ENCODE measurements at regions not wholly inside any gene's neighbourhood (a gene's known extent, or its start where the extent isn't known, plus 50 kb on each side); places are given as distances from the start of the nearest gene placed in this dataset.
"Not testable (repeated sequence)": the region's sequence is repeated elsewhere in the genome, so short reads cannot be mapped to it uniquely, and the experiment has no call there.

DNA sequence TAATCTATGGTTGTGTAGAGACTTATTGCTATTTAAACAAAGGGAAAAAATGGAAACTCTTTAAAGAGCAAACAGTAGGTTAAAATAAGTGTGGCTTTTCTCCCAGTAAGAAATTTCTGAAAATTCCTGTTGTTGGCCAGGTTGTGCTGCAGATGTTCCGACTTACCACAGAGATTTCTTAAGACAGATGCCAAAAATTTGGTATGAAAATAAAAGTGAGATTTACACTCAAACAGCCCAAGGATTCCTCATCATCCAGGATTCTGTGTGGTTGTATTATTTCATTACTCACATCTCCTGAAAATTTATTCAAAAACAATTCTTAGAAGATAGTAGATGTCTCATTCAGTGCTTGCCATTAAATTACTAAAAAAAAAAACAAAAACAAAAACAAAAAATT, 296.7 kb upstream of the PTBP2 start:
- H3K27ac ChIP-seq (ENCODE audit: low read depth, low read length), result no peak overlapping the region
- no peak overlapping the region for H3K4me3 ChIP-seq (ENCODE audit: low read length in 3 of 3)
- no peaks in the 10 kb centered on the region for H3K4me1 ChIP-seq (ENCODE audit: control insufficient read depth in 3 of 3, insufficient read depth in 3 of 3, low read length in 3 of 3)
- H3K27me3 ChIP-seq (ENCODE audit: control insufficient read depth in 3 of 3, insufficient read depth in 3 of 3, low read length in 3 of 3), result no peaks in the 10 kb centered on the region
- H3K9ac ChIP-seq (ENCODE audit: low read depth in 1 of 3, low read length in 3 of 3), result no peak overlapping the region
- H3K36me3 ChIP-seq (ENCODE audit: control insufficient read depth in 3 of 3, insufficient read depth in 3 of 3, low read length in 3 of 3), result no peaks in the 10 kb centered on the region
- no peaks in the 10 kb centered on the region for H3K9me3 ChIP-seq (ENCODE audit: control insufficient read depth in 3 of 3, low read length in 3 of 3)

DNA sequence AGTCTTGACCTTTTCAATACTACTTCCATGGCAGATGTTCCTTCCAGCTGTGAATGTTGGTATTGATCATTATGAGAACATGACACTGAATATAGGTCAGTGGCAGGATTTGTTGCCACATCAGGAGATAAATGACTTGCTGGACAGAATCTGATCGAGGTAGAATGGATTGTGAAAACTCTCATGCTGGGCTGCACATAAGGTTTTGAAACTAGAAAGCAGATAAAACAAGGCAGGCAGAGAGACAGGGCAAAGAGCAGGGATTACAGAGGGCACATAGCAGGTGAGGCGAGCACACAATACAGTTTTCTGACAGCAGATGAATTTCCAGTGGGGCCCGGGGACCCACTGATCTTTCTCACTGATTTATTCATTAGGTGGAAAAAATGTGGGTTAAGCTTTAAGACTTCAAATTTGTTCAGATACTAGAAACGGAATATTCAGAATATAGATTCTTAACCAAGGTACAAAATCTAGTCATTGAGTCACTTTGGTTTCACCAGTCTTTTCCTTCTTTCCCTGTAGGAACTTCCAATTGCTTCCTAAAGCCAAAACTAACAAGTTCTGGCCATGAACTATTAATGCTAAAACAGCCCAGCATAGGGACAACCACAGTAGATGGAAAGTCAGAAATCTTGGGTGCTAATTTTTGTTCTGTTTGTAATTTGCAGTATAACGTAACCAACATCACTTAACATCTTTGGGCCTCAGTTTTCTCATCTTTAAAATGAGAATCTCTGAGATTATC, 296.0 kb upstream of the PTBP2 start:
- Histone ChIP-seq H3K27me3 (ENCODE audit: control insufficient read depth in 3 of 3, insufficient read depth in 3 of 3, low read length in 3 of 3) (no peaks in the 10 kb centered on the region), H3K36me3 (ENCODE audit: control insufficient read depth in 3 of 3, insufficient read depth in 3 of 3, low read length in 3 of 3) (no peaks in the 10 kb centered on the region), H3K9me3 (ENCODE audit: control insufficient read depth in 3 of 3, low read length in 3 of 3) (no peaks in the 10 kb centered on the region), H3K4me3 (ENCODE audit: low read length in 3 of 3) (no peak overlapping the region), H3K4me1 (ENCODE audit: control insufficient read depth in 3 of 3, insufficient read depth in 3 of 3, low read length in 3 of 3) (no peaks in the 10 kb centered on the region), H3K27ac (ENCODE audit: low read depth, low read length) (no peak overlapping the region), H3K9ac (ENCODE audit: low read depth in 1 of 3, low read length in 3 of 3) (no peak overlapping the region)

DNA sequence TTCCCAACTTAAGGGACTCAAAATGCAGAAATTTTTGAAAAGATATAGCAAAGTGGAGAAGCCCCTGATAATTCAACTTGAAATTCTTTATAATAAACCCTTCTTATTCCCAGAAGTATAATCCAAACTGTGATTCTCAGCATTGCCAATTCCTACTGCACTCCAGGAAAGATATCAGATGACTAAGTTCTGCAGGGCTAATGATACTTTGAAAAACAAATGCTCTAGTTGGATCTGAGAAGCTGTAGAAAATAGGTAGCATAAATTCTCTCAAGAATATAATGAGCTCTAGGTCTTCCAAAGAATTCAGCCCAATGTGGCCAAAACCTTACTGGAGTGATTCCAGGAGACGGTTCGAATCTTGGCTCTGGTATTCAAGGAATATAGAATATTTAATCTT, 294.0 kb upstream of the PTBP2 start:
- Histone ChIP-seq H3K27ac (ENCODE audit: low read depth, low read length) (no peak overlapping the region), H3K9ac (ENCODE audit: low read depth in 1 of 3, low read length in 3 of 3) (no peak overlapping the region), H3K9me3 (ENCODE audit: control insufficient read depth in 3 of 3, low read length in 3 of 3) (no peaks in the 10 kb centered on the region), H3K36me3 (ENCODE audit: control insufficient read depth in 3 of 3, insufficient read depth in 3 of 3, low read length in 3 of 3) (no peaks in the 10 kb centered on the region), H3K4me3 (ENCODE audit: low read length in 3 of 3) (no peak overlapping the region), H3K4me1 (ENCODE audit: control insufficient read depth in 3 of 3, insufficient read depth in 3 of 3, low read length in 3 of 3) (no peaks in the 10 kb centered on the region), H3K27me3 (ENCODE audit: control insufficient read depth in 3 of 3, insufficient read depth in 3 of 3, low read length in 3 of 3) (no peaks in the 10 kb centered on the region)

DNA sequence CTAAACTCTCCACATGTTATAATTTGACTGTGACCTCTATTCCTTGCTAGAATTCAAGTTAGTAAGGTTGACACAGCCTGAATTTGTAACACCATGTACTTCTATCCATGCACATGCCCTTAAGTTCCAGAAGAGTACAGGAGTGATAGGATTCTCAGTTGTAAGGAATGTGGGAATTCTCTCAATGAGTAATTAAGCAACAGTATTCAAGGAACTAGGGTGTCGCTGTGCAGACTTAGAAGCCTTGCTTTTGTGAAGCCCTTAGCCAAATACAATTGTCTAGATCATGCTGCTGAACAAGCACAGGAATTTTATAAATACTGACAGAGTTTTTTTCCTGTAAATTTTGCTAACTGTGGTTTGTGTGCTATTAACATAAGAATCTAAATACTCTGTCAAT, 276.3 kb upstream of the PTBP2 start:
- Histone ChIP-seq H3K4me3 (ENCODE audit: low read length in 3 of 3) (no peak overlapping the region), H3K4me1 (ENCODE audit: control insufficient read depth in 3 of 3, insufficient read depth in 3 of 3, low read length in 3 of 3) (no peaks in the 10 kb centered on the region), H3K27me3 (ENCODE audit: control insufficient read depth in 3 of 3, insufficient read depth in 3 of 3, low read length in 3 of 3) (no peaks in the 10 kb centered on the region), H3K9ac (ENCODE audit: low read depth in 1 of 3, low read length in 3 of 3) (no peak overlapping the region), H3K36me3 (ENCODE audit: control insufficient read depth in 3 of 3, insufficient read depth in 3 of 3, low read length in 3 of 3) (no peaks in the 10 kb centered on the region), H3K9me3 (ENCODE audit: control insufficient read depth in 3 of 3, low read length in 3 of 3) (no peaks in the 10 kb centered on the region), H3K27ac (ENCODE audit: low read depth, low read length) (no peak overlapping the region)

DNA sequence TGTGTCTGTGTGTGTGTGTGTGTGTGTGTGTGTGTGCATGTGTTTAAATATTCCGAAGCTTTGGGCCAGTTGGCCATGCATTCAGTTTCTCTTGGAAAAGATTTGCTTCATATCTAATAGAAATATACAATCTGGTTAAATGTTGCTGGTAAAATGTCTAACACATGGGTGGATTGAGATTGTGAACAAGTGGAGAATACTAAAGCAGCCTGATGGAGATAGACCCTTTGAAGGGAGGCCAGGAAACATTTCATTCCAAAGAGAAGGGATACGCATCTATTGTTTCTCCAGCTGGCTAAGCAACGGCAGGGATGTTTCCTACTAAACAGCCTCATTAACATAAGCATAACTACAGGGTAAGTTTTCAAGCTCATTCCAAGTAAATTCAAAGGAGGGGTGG, 257.5 kb upstream of the PTBP2 start:
- Histone ChIP-seq H3K27ac (ENCODE audit: low read depth, low read length) (no peak overlapping the region), H3K9me3 (ENCODE audit: control insufficient read depth in 3 of 3, low read length in 3 of 3) (no peaks in the 10 kb centered on the region), H3K36me3 (ENCODE audit: control insufficient read depth in 3 of 3, insufficient read depth in 3 of 3, low read length in 3 of 3) (no peaks in the 10 kb centered on the region), H3K4me1 (ENCODE audit: control insufficient read depth in 3 of 3, insufficient read depth in 3 of 3, low read length in 3 of 3) (no peaks in the 10 kb centered on the region), H3K4me3 (ENCODE audit: low read length in 3 of 3) (no peak overlapping the region), H3K9ac (ENCODE audit: low read depth in 1 of 3, low read length in 3 of 3) (no peak overlapping the region), H3K27me3 (ENCODE audit: control insufficient read depth in 3 of 3, insufficient read depth in 3 of 3, low read length in 3 of 3) (no peaks in the 10 kb centered on the region)

DNA sequence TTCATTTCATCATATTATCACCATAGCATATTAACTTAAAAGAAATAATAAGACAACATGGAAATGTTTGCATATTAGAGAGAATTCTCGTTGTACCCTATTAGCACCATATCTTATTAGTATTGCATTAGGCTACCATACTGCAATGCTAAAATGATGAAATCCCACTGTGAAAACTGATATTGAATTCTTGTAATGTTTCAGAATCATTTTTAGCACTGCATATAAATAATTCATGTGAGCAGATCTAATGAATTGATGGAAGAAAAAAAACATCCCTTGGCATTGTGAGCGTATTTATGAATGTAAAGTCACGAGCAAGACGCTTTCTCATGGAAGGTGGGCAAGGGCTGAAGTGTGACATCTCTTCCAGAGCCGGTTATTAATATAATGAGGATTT, 257.1 kb upstream of the PTBP2 start:
- Histone ChIP-seq H3K36me3 (ENCODE audit: control insufficient read depth in 3 of 3, insufficient read depth in 3 of 3, low read length in 3 of 3) (no peaks in the 10 kb centered on the region), H3K4me3 (ENCODE audit: low read length in 3 of 3) (no peak overlapping the region), H3K27ac (ENCODE audit: low read depth, low read length) (no peak overlapping the region), H3K9ac (ENCODE audit: low read depth in 1 of 3, low read length in 3 of 3) (no peak overlapping the region), H3K27me3 (ENCODE audit: control insufficient read depth in 3 of 3, insufficient read depth in 3 of 3, low read length in 3 of 3) (no peaks in the 10 kb centered on the region), H3K4me1 (ENCODE audit: control insufficient read depth in 3 of 3, insufficient read depth in 3 of 3, low read length in 3 of 3) (no peaks in the 10 kb centered on the region), H3K9me3 (ENCODE audit: control insufficient read depth in 3 of 3, low read length in 3 of 3) (no peaks in the 10 kb centered on the region)

DNA sequence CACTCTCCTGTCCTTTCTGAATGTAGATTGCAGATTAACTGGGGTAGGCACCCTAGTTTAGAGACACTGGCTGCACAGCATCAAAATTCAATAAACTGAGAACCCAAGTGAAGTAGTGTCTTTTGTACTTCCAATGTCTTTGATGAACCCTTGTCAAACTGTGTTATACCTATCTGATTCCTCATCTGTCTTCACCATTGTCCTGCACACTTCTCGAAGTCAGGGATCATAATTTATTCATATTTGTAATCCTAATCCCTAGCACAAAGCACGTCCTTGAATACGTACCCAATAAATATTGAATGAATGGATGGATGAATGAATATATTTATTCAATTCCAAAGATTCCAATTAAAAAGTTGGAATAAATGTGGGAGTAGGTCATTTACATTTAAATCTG, 256.6 kb upstream of the PTBP2 start:
- H3K4me1 ChIP-seq (ENCODE audit: control insufficient read depth in 3 of 3, insufficient read depth in 3 of 3, low read length in 3 of 3), result no peaks in the 10 kb centered on the region
- no peak overlapping the region for H3K9ac ChIP-seq (ENCODE audit: low read depth in 1 of 3, low read length in 3 of 3)
- no peaks in the 10 kb centered on the region for H3K9me3 ChIP-seq (ENCODE audit: control insufficient read depth in 3 of 3, low read length in 3 of 3)
- no peak overlapping the region for H3K27ac ChIP-seq (ENCODE audit: low read depth, low read length)
- H3K27me3 ChIP-seq (ENCODE audit: control insufficient read depth in 3 of 3, insufficient read depth in 3 of 3, low read length in 3 of 3), result no peaks in the 10 kb centered on the region
- no peak overlapping the region for H3K4me3 ChIP-seq (ENCODE audit: low read length in 3 of 3)
- no peaks in the 10 kb centered on the region for H3K36me3 ChIP-seq (ENCODE audit: control insufficient read depth in 3 of 3, insufficient read depth in 3 of 3, low read length in 3 of 3)

DNA sequence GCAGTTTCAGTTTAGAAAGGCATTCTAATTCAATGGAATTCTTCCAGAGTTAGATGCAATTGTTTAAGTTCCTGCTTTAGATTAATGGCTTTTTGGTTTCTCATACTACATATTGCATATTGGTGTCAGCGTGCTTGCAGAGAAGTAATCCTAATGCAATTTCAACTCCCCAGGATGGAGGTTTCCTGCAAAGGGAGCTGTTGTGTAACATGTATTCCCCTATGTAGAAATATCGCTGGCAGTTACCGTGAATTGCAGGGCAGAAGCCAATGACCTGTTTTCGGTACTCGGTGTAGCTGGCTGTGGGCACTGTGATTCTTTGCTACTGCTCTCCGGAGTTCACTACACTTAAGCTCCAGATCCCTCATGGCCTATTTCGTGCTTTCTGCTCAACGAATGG, 256.1 kb upstream of the PTBP2 start:
- H3K27ac ChIP-seq (ENCODE audit: low read depth, low read length), result no peak overlapping the region
- no peak overlapping the region for H3K9ac ChIP-seq (ENCODE audit: low read depth in 1 of 3, low read length in 3 of 3)
- H3K4me3 ChIP-seq (ENCODE audit: low read length in 3 of 3), result no peak overlapping the region
- H3K4me1 ChIP-seq (ENCODE audit: control insufficient read depth in 3 of 3, insufficient read depth in 3 of 3, low read length in 3 of 3), result no peaks in the 10 kb centered on the region
- no peaks in the 10 kb centered on the region for H3K27me3 ChIP-seq (ENCODE audit: control insufficient read depth in 3 of 3, insufficient read depth in 3 of 3, low read length in 3 of 3)
- no peaks in the 10 kb centered on the region for H3K9me3 ChIP-seq (ENCODE audit: control insufficient read depth in 3 of 3, low read length in 3 of 3)
- no peaks in the 10 kb centered on the region for H3K36me3 ChIP-seq (ENCODE audit: control insufficient read depth in 3 of 3, insufficient read depth in 3 of 3, low read length in 3 of 3)

DNA sequence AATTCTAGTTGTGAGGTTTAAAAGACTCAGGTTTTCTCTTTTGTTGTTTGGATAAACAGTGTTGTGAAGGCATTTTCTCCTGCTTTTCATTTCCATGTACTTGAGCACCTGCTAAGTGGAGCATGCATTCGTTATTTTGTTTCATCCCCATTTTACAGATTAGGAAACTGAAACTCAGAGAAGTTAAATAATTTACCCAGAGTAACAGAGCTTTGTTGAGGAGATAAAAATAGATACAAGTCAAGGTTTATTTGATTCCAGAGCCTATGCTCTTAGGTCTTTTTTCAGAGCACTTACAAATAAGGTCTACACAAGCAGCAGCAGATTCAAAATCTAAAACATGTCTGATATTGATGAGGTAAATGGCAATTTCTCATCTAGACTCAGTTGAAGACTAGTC, 254.7 kb upstream of the PTBP2 start:
- H3K9me3 ChIP-seq (ENCODE audit: control insufficient read depth in 3 of 3, low read length in 3 of 3), result no peaks in the 10 kb centered on the region
- no peak overlapping the region for H3K27ac ChIP-seq (ENCODE audit: low read depth, low read length)
- no peak overlapping the region for H3K4me3 ChIP-seq (ENCODE audit: low read length in 3 of 3)
- no peaks in the 10 kb centered on the region for H3K36me3 ChIP-seq (ENCODE audit: control insufficient read depth in 3 of 3, insufficient read depth in 3 of 3, low read length in 3 of 3)
- no peaks in the 10 kb centered on the region for H3K4me1 ChIP-seq (ENCODE audit: control insufficient read depth in 3 of 3, insufficient read depth in 3 of 3, low read length in 3 of 3)
- no peak overlapping the region for H3K9ac ChIP-seq (ENCODE audit: low read depth in 1 of 3, low read length in 3 of 3)
- H3K27me3 ChIP-seq (ENCODE audit: control insufficient read depth in 3 of 3, insufficient read depth in 3 of 3, low read length in 3 of 3), result no peaks in the 10 kb centered on the region

DNA sequence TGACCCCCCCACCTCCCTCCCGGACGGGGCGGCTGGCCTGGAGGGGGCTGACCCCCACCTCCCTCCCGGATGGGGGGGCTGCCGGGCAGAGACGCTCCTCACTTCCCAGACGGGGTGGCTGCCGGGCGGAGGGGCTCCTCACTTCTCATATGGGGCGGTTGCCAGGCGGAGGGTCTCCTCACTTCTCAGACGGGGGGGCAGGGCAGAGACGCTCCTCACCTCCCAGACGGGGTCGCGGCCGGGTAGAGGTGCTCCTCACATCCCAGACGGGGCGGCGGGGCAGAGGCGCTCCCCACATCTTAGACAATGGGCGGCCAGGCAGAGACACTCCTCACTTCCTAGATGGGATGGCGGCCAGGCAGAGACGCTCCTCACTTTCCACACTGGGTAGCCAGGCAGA, 251.9 kb upstream of the PTBP2 start:
- H3K4me1 ChIP-seq (ENCODE audit: control insufficient read depth in 3 of 3, insufficient read depth in 3 of 3, low read length in 3 of 3), result not testable (repeated sequence)

DNA sequence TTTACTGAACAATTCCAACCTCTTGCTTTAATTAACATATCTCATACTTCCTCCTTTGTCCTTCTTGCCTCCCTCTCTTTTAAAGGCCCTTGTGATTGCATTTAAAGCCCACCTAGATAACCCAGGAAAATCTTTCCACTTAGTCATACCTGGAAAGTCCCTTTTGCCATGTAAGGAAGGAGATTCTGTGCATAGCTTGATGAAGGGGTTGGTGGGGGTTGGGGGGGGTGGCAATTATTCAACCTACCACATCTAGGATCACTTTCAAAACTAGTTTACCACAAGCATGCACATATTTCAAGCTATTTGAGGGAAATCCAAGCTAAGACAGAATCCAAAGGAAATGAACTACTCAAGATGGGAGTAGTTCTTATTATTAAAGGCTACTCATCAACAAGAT, 249.1 kb upstream of the PTBP2 start:
- Histone ChIP-seq H3K9me3 (ENCODE audit: control insufficient read depth in 3 of 3, low read length in 3 of 3) (no peaks in the 10 kb centered on the region), H3K4me1 (ENCODE audit: control insufficient read depth in 3 of 3, insufficient read depth in 3 of 3, low read length in 3 of 3) (no peaks in the 10 kb centered on the region), H3K4me3 (ENCODE audit: low read length in 3 of 3) (no peak overlapping the region), H3K27me3 (ENCODE audit: control insufficient read depth in 3 of 3, insufficient read depth in 3 of 3, low read length in 3 of 3) (no peaks in the 10 kb centered on the region), H3K27ac (ENCODE audit: low read depth, low read length) (no peak overlapping the region), H3K36me3 (ENCODE audit: control insufficient read depth in 3 of 3, insufficient read depth in 3 of 3, low read length in 3 of 3) (no peaks in the 10 kb centered on the region), H3K9ac (ENCODE audit: low read depth in 1 of 3, low read length in 3 of 3) (no peak overlapping the region)

More for the DNA sequence above, 251.9 kb upstream of the PTBP2 start:
- not testable (repeated sequence) for H3K9ac ChIP-seq (ENCODE audit: low read depth in 1 of 3, low read length in 3 of 3); H3K27ac ChIP-seq (ENCODE audit: low read depth, low read length); H3K36me3 ChIP-seq (ENCODE audit: control insufficient read depth in 3 of 3, insufficient read depth in 3 of 3, low read length in 3 of 3); H3K27me3 ChIP-seq (ENCODE audit: control insufficient read depth in 3 of 3, insufficient read depth in 3 of 3, low read length in 3 of 3); H3K9me3 ChIP-seq (ENCODE audit: control insufficient read depth in 3 of 3, low read length in 3 of 3); H3K4me3 ChIP-seq (ENCODE audit: low read length in 3 of 3)
